ENCODE measurements at regions not wholly inside any gene's neighbourhood (a gene's known extent, or its start where the extent isn't known, plus 50 kb on each side); places are given as distances from the start of the nearest gene placed in this dataset.
A peak's percentile ranks its signal among the peaks of the same experiment; 100 is the strongest.
"Not testable (repeated sequence)": the region's sequence is repeated elsewhere in the genome, so short reads cannot be mapped to it uniquely, and the experiment has no call there.

DNA sequence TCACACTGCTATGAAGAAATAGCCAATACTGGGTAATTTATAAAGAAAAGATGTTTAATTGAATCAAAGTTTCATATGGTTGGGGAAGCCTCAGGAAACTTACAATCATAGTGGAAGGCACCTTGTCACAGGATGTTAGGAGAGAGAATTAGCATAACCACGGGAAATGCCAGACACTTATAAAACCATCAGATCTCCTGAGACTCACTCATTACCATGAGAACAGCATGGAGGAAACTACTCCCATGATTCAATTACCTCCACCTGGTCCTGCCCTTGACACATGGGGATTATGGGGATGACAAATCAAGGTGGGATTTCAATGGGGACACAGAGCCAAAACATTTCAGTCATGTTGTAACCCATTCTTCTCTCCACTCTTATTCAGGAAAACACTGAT, 472.9 kb upstream of the FSIP2 start:
- no peak for DNase-seq (ENCODE audit: low spot score)

- no peak for DNase-seq (ENCODE audit: low spot score)
These were observed 470.0 kb upstream of the FSIP2 start for GRCh38 chr2:185268651-185269050.

DNA sequence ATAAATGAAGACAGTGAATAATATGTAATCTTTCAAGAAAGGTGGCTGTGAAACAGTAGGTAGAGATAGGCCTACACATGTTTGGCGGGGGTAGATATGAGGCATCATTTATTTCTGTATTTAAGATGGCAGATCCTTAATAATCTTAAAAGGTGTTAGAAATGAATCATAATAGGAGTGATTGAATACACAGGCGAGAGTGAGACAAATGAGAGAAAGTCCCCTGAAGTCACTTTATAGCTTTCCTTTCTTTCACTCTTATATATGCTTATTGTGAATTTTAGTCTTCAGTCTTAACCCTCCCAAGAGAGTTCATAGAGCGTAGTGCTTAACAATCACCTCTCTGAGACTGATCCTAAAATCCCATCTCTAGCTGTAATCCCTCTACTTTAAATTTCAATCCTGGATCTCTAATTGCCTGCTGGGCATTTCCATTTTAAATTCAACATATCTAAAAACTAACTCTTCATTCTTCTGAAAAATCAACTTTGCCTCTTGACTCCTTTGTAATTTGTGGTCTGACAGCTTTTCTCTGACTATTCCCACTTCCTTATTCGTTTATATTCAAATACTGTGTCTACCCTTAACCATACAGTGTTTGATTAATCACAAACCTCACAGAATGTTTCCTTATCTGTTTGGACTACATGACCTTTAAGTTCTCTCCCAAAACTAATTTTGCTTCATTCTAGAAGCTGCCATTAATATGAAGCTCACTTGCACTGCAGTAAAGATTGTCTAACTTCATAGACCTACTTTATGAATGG, 463.7 kb upstream of the FSIP2 start:
- no peak for DNase-seq (ENCODE audit: low spot score)

DNA sequence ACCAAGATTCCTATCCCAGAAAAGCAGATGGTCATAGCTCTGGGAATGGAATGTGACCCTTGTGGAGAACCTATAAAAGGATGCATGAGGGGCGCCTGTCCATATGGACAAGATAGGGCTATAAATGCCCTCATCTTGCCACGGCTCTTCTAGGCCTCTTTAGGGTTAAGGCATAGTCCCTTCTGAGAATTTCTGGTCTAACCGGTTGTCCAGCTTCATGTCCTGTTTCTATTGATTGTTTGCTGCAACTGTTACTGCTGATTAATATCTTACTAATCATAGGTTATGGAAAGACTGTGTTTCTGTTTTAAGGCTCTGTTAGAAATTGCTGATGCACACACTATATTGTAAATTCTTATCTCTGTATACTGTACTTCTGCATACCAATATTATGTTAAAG, 462.6 kb upstream of the FSIP2 start:
- not testable (repeated sequence) for DNase-seq (ENCODE audit: low spot score)

DNA sequence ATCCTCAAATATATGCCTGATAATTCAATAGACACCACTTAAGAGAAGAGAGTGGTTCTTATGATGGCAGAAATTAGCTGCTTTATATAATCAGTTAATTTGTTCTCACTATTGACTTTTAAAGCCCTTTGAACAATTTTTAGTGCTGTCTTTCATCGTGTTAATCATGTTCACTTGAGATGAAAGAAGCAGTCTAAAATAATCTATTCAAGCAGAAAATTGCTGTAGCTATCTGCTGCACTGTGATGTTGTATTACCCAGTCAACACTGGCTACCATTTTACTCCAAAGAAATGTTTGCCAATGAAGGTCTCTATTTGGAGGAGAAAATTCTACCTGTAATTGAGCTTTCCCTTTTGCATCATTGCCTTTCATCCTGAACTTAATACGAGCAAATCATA, 459.8 kb upstream of the FSIP2 start:
- DNase-seq (ENCODE audit: low spot score): no peak

GRCh38 chr2:185279999-185280398, 458.6 kb upstream of the FSIP2 start:
- DNase-seq (ENCODE audit: low spot score): no peak

GRCh38 chr2:185284696-185285095, 453.9 kb upstream of the FSIP2 start:
- no peak for DNase-seq (ENCODE audit: low spot score)

- not testable (repeated sequence) for DNase-seq (ENCODE audit: low spot score)
These were observed 448.6 kb upstream of the FSIP2 start for GRCh38 chr2:185290012-185290411.

GRCh38 chr2:185291035-185291647, 447.5 kb upstream of the FSIP2 start:
- DNase-seq (ENCODE audit: low spot score): peak; percentile 12

- DNase-seq (ENCODE audit: low spot score): no peak
These were observed 438.7 kb upstream of the FSIP2 start for GRCh38 chr2:185299867-185300266.

DNA sequence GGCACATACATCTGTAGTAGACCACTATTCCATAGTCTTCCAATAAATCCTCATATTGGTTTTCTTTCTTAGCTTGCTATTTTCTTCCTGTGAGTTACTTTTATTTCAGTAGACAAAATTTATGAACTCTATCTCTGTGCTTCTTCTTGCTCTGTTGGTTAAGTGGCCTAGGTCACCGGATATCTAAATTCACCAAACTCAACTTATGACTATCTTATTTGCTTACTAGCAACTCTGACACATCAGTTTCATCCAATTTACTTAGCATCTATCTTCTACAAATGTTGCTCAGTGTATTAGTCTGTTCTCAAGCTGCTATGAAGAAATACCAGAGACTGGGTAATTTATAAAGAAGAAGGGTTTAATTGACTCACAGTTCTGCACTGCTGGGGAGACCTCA, 432.5 kb upstream of the FSIP2 start:
- DNase-seq (ENCODE audit: low spot score): no peak

DNA sequence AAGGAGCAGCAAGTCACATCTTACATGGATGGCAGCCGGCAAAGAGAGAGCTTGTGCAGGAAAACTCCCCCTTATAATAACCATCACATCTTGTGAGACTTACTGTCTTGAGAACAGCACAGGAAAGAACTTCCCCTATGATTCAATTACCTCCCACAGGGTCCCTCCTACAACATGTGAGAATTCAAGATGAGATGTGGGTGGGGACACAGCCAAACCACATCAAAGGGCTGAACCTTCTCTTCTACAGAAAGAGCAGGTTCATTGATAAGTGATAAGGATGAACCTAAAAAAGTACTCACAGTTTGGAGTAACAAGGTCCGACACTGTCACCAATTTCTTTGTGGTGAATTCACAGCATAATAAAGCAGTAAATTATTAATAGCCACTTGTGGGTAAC, 422.2 kb upstream of the FSIP2 start:
- no peak for DNase-seq (ENCODE audit: low spot score)

DNA sequence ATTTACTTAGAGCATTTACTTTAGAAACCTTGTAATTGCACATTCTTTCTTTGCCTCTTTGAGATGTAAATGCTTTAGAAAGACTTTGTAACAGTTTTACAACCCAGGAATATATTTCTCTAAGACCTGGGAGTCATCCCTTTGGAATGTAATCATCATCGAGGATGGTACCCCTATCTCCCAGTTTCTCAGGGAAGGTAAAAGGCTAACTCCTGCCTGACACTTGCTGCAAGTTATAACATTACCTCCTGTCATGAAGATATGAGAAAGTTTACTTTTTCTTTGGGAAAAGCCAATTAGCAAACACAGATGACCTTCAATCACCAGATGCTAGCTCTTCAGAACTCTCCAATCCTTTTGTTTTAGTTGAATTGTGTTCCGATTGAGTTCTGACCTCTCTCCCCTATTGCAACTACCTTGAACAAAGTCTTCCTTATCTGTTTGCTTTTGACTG, 420.3 kb upstream of the FSIP2 start:
- no peak for DNase-seq (ENCODE audit: low spot score)

DNA sequence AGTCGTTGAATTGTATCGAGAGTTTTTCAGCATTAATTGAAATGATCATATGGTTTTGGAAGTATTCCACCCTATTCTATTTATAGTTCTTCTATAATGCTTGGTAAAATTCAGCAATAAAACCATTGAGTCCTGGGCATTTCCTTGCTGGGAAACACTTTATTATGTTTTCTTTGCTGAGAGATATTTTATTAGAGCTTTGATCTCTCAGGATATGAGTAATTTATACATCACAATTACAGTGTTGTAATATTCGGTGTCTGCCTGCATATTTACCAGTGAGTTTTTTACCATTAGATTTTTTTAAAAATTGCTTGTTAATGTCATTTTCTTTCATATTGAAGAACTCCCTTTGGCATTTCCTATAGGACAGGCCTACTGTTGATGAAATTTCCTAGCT, 402.7 kb upstream of the FSIP2 start:
- DNase-seq (ENCODE audit: low spot score): no peak

- DNase-seq (ENCODE audit: low spot score): no peak
These were observed 401.6 kb upstream of the FSIP2 start for GRCh38 chr2:185337033-185337432.

- DNase-seq (ENCODE audit: low spot score): no peak
These were observed 400.5 kb upstream of the FSIP2 start for GRCh38 chr2:185338104-185338503.

DNA sequence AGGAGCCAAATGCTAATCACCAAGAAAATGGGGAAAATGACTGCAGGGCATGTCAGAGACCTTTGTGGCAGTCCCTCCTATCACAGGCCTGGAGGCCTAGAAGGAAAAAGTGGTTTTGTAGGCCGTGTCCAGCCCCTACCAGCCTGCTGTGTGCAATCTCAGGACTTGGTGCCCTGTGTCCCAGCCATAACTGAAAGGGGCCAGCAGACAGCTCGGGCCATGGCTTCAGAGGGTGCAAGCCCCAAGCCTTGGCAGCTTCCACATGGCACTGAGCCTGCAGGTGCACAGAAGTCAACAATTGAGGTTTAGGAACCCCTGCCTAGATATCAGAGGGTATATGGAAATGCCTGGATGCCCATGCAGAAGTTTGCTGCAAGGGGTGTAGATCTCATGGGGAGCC, 391.2 kb upstream of the FSIP2 start:
- DNase-seq (ENCODE audit: low spot score): no peak

DNA sequence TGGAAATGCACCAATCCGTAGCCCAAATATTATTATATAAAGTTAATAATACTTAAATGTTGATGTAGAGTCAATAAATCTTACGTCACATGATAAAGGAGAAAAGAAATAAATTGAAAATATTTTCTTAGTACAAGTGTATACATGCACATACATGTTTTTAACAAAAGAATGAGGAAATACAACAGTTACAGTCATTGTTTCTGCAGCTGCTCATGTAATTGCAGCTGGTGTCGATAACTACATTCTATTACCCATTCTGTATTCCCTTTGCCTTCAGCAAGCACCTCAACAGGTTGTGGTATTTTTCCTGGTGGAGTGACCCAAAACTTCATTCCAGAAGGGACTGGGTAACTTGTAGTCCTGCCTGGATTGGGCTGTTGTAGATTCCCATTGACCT, 377.8 kb upstream of the FSIP2 start:
- DNase-seq (ENCODE audit: low spot score): no peak

- no peak for DNase-seq (ENCODE audit: low spot score)
These were observed 366.4 kb upstream of the FSIP2 start for GRCh38 chr2:185372188-185372587.

DNA sequence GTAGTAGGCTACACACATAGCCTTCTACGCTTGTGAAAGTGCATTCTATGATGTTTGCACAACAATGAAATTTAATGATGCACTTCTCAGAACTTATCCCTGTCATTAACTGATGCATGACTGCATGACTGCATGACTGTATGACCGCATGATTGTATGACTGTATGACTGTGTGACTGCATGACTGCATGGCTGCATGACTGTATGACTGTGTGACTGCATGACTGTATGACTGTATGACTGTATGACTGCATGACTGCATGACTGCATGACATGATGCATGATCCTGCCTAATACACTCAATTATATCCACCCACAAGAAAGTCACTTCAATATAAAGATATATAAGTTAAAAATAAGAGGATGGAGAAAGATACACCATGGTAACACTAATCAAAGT, 365.4 kb upstream of the FSIP2 start:
- no peak for DNase-seq (ENCODE audit: low spot score)

DNA sequence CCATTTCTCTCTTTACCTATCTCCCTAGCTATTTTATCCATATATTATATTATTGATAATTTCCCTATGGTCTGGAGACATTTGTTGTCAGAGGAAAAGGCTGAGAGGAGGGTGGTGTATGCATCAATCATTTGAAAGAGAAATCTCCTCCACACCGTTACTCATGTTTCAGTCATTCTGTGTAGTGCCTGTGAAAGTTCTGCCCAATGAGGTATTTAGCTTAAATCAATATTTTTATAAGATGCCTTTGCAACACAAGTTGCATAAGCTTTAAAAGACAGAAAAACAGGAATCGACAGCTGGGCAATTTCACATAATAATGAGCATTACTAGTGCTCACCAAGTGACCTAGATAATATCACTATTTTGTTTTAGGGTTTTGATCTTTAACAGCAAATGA, 363.7 kb upstream of the FSIP2 start:
- no peak for DNase-seq (ENCODE audit: low spot score)

DNA sequence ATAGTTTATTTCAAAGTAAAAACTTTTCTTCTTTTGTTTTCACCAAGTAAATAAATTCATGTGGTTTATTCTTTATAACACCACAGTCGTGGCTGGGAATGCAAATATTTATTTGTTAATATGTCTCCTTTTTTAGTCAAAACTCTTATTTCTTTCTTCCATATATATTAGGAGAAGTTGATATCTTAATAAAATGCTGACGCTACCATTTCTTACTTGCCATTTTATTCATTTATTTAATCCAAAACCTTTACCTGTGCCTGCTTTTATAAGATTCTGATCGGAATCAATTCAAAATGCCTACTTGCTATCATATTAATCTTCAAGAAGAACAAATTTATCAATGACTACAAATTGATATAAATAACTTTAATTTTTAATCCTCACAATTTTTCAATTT, 362.9 kb upstream of the FSIP2 start:
- DNase-seq (ENCODE audit: low spot score): no peak

DNA sequence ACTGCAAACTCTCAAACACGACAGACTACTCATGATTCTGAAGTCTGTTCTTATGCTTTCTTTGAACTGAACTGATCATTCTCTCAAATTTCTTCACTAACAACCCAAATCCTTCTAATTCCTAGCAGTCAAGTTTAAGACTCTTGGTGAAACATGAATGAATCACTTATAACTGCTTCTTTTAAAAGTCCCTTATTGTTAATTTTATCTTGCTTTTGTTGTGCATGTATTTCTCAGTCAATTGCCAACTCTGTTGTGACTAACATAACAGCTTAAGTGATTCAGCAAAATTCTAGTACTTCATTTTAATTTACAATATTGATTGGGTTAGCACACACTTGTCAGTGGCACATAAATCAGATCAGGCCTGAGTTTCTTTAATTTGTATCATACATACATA, 357.0 kb upstream of the FSIP2 start:
- DNase-seq (ENCODE audit: low spot score): no peak
